Mesenchymal stem cell (in vitro differentiated cells and primary cell): ENCODE measurements at regions not wholly inside any gene's neighbourhood (a gene's known extent, or its start where the extent isn't known, plus 50 kb on each side); places are given as distances from the start of the nearest gene placed in this dataset.

ENCODE experiments used
- DNase-seq: peaks from one replicate; pipeline ENCODE4 v3.0.0-alpha.2; 2013
- H2AFZ ChIP-seq: one replicate; pipeline ENCODE4 v1.6.1; 2013; ENCODE audit warnings: low read depth, mild to moderate bottlenecking, control low read depth, inconsistent platforms, low read length, moderate library complexity
- H2AK5ac ChIP-seq: 2 replicates; pipeline ENCODE4 v1.6.1; 2013; ENCODE audit warnings: low read length, moderate library complexity, mild to moderate bottlenecking, inconsistent platforms; ENCODE audit not compliant: severe bottlenecking
- H2BK120ac ChIP-seq: one replicate; pipeline ENCODE4 v1.6.1; 2013; ENCODE audit warnings: low read depth, mild to moderate bottlenecking, inconsistent platforms, low read length, moderate library complexity
- H2BK12ac ChIP-seq, 2 experiments: one replicate each; pipeline ENCODE4 v1.6.1; 2013; ENCODE audit warnings: inconsistent platforms in 2 of 2, low read length in 2 of 2, mild to moderate bottlenecking in 2 of 2, moderate library complexity in 2 of 2, control low read depth in 1 of 2
- H2BK15ac ChIP-seq: one replicate; pipeline ENCODE4 v1.6.1; 2013; ENCODE audit warnings: mild to moderate bottlenecking, low read depth, inconsistent platforms; ENCODE audit not compliant: poor library complexity, severe bottlenecking
- H2BK5ac ChIP-seq: 2 replicates; pipeline ENCODE4 v1.6.1; 2013; ENCODE audit warnings: low read depth, mild to moderate bottlenecking, low read length, control low read depth, inconsistent platforms; ENCODE audit not compliant: poor library complexity, severe bottlenecking
- H3K14ac ChIP-seq, 2 experiments: one replicate each; pipeline ENCODE4 v1.6.1; 2013; ENCODE audit warnings: inconsistent platforms in 2 of 2, low read length in 2 of 2, control low read depth in 1 of 2, mild to moderate bottlenecking in 1 of 2, moderate library complexity in 1 of 2
- H3K18ac ChIP-seq, 2 experiments: one replicate each; pipeline ENCODE4 v1.6.1; 2013; ENCODE audit warnings: inconsistent platforms in 2 of 2, low read length in 2 of 2, control low read depth in 1 of 2, low read depth in 1 of 2, mild to moderate bottlenecking in 1 of 2
- H3K23ac ChIP-seq, 2 experiments: one replicate each; pipeline ENCODE4 v1.6.1; 2013; ENCODE audit warnings: inconsistent platforms in 2 of 2, low read length in 2 of 2, mild to moderate bottlenecking in 2 of 2, moderate library complexity in 2 of 2, control low read depth in 1 of 2
- H3K27ac ChIP-seq: 2 replicates; pipeline ENCODE4 v1.5.1; 2013; ENCODE audit warnings: mild to moderate bottlenecking, moderate library complexity, low read length, control low read depth, inconsistent platforms; ENCODE audit not compliant: poor library complexity, severe bottlenecking
- H3K27me3 ChIP-seq, 2 experiments: 2 replicates each; pipeline versions ENCODE4 v1.6.1 to v1.7.0; 2013; ENCODE audit warnings: low read length in 2 of 2, mild to moderate bottlenecking in 2 of 2, moderate library complexity in 2 of 2, control low read depth in 1 of 2, inconsistent platforms in 1 of 2; ENCODE audit not compliant: control insufficient read depth in 1 of 2, insufficient read depth in 1 of 2
- H3K36me3 ChIP-seq, 2 experiments: 2 replicates each; pipeline versions ENCODE4 v1.6.1 to v1.7.0; 2013; ENCODE audit warnings: low read length in 2 of 2, control low read depth in 1 of 2, inconsistent platforms in 1 of 2, low read depth in 1 of 2, mild to moderate bottlenecking in 1 of 2; ENCODE audit not compliant: insufficient read depth in 2 of 2, control insufficient read depth in 1 of 2
- H3K4ac ChIP-seq, 2 experiments: one replicate each; pipeline ENCODE4 v1.6.1; 2013; ENCODE audit warnings: inconsistent platforms in 2 of 2, low read length in 2 of 2, mild to moderate bottlenecking in 2 of 2, moderate library complexity in 2 of 2, control low read depth in 1 of 2, low read depth in 1 of 2
- H3K4me1 ChIP-seq: 2 replicates; pipeline ENCODE4 v1.6.1; 2013; ENCODE audit warnings: low read depth, low read length, control low read depth; ENCODE audit not compliant: control insufficient read depth, insufficient read depth
- H3K4me2 ChIP-seq: 2 replicates; pipeline ENCODE4 v1.6.1; 2013; ENCODE audit warnings: low read length, mild to moderate bottlenecking, inconsistent platforms; ENCODE audit not compliant: poor library complexity, severe bottlenecking
- H3K4me3 ChIP-seq, 2 experiments: 2 replicates each; pipeline versions ENCODE4 v1.5.1 to v1.7.0; 2013; ENCODE audit warnings: low read length in 2 of 2, mild to moderate bottlenecking in 2 of 2, control low read depth in 1 of 2, low read depth in 1 of 2; ENCODE audit not compliant: insufficient read depth in 1 of 2
- H3K79me1 ChIP-seq: replicated peaks from 2 replicates; pipeline ENCODE4 v1.6.1; 2013; ENCODE audit warnings: mild to moderate bottlenecking, control low read depth, low read length, inconsistent platforms; ENCODE audit not compliant: poor library complexity, severe bottlenecking
- H3K9ac ChIP-seq: 2 replicates; pipeline ENCODE4 v1.7.0; 2013; ENCODE audit warnings: mild to moderate bottlenecking, low read length, moderate library complexity
- H3K9me3 ChIP-seq: 2 replicates; pipeline ENCODE4 v1.7.0; 2013; ENCODE audit warnings: mild to moderate bottlenecking, low read length; ENCODE audit not compliant: control insufficient read depth
- H4K8ac ChIP-seq: one replicate; pipeline ENCODE4 v1.6.1; 2013; ENCODE audit warnings: inconsistent platforms, mild to moderate bottlenecking, low read length, moderate library complexity
- H4K91ac ChIP-seq: one replicate; pipeline ENCODE4 v1.6.1; 2013; ENCODE audit warnings: mild to moderate bottlenecking, low read length, inconsistent platforms
- WGBS: methylation state at CpG from one replicate; pipeline ENCODE4 v1.1.7; 2013; ENCODE audit warnings: mixed read lengths; 5-methylcytosine and 5-hydroxymethylcytosine counted together

- H3K23ac ChIP-seq: no peak overlapping the region
- H3K14ac ChIP-seq: no peak overlapping the region
- no peak overlapping the region for H3K18ac ChIP-seq
- H3K4me1 ChIP-seq: no peaks in the 10 kb centered on the region
- H4K91ac ChIP-seq: no peak overlapping the region
- no peak overlapping the region for H3K4me3 ChIP-seq
- no peaks in the 10 kb centered on the region for H3K36me3 ChIP-seq
- no peak overlapping the region for H2AFZ ChIP-seq
- H4K8ac ChIP-seq: no peak overlapping the region
- DNase-seq: no peak
- H2BK12ac ChIP-seq: no peak overlapping the region
- no peaks in the 10 kb centered on the region for H3K79me1 ChIP-seq
- no peak overlapping the region for H3K4ac ChIP-seq
- H3K27me3 ChIP-seq: no peaks in the 10 kb centered on the region
- H2BK120ac ChIP-seq: no peak overlapping the region
- H3K9ac ChIP-seq: no peak overlapping the region
- H3K9me3 ChIP-seq: no peaks in the 10 kb centered on the region
- no peak overlapping the region for H2AK5ac ChIP-seq
- no peak overlapping the region for H2BK5ac ChIP-seq
- 93% methylated on average over 4 of the region's 6 CpGs for WGBS
- H3K4me2 ChIP-seq: no peak overlapping the region
- no peak overlapping the region for H2BK15ac ChIP-seq
- no peak overlapping the region for H3K27ac ChIP-seq
Observed at GRCh38 chr14:48113713-48114112, 438.3 kb upstream of the MDGA2 start.

GRCh38 chr14:48111151-48111550, 435.7 kb upstream of the MDGA2 start:
- no peak overlapping the region for H3K4me3 ChIP-seq
- H3K23ac ChIP-seq: no peak overlapping the region
- no peak overlapping the region for H2BK15ac ChIP-seq
- no peak overlapping the region for H3K18ac ChIP-seq
- no peak for DNase-seq
- no peak overlapping the region for H2BK120ac ChIP-seq
- H3K27ac ChIP-seq: no peak overlapping the region
- no peak overlapping the region for H2AFZ ChIP-seq
- no peaks in the 10 kb centered on the region for H3K36me3 ChIP-seq
- no peak overlapping the region for H2BK5ac ChIP-seq
- no peak overlapping the region for H4K8ac ChIP-seq
- H2BK12ac ChIP-seq: no peak overlapping the region
- no peak overlapping the region for H2AK5ac ChIP-seq
- H3K4ac ChIP-seq: no peak overlapping the region
- no peaks in the 10 kb centered on the region for H3K4me1 ChIP-seq
- no peak overlapping the region for H3K9ac ChIP-seq
- H3K79me1 ChIP-seq: no peaks in the 10 kb centered on the region
- no peaks in the 10 kb centered on the region for H3K27me3 ChIP-seq
- WGBS: 85% methylated on average over 3 of the region's 3 CpGs
- no peak overlapping the region for H4K91ac ChIP-seq
- no peaks in the 10 kb centered on the region for H3K9me3 ChIP-seq
- no peak overlapping the region for H3K14ac ChIP-seq
- no peak overlapping the region for H3K4me2 ChIP-seq

DNA sequence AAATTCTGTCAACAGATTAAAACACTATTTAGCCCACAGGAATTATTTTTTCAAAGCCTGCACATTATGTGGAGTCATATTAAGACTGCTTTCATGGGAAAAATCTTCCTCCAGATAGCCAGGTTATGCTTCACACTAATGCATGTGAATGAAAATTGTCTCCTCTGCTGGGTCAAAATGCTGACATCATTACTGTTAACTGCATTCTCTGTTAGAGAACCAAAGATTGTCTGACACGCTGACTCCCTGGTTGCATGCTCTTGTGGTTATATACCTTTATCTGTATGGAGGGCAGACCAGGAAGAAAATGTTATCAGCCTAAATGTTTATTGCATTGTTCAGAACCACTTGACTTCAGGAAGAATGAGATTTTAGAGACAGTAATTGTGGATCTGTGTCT, 432.2 kb upstream of the MDGA2 start:
- Histone ChIP-seq H2BK15ac (no peak overlapping the region), H3K27ac (no peak overlapping the region), H3K36me3 (no peaks in the 10 kb centered on the region), H2AK5ac (no peak overlapping the region), H3K14ac (no peak overlapping the region), H4K91ac (no peak overlapping the region), H3K4me3 (no peak overlapping the region), H3K79me1 (no peaks in the 10 kb centered on the region), H3K4me1 (no peaks in the 10 kb centered on the region), H3K9me3 (peaks cover 10% of the 10 kb centered on the region), H2BK5ac (no peak overlapping the region), H2AFZ (no peak overlapping the region), H3K4me2 (no peak overlapping the region), H3K27me3 (no peaks in the 10 kb centered on the region), H3K23ac (no peak overlapping the region), H3K18ac (no peak overlapping the region), H4K8ac (no peak overlapping the region), H3K9ac (no peak overlapping the region), H3K4ac (no peak overlapping the region), H2BK120ac (no peak overlapping the region), H2BK12ac (no peak overlapping the region)
- 80% methylated on average over 1 of the region's 1 CpG for WGBS
- DNase-seq: no peak

DNA sequence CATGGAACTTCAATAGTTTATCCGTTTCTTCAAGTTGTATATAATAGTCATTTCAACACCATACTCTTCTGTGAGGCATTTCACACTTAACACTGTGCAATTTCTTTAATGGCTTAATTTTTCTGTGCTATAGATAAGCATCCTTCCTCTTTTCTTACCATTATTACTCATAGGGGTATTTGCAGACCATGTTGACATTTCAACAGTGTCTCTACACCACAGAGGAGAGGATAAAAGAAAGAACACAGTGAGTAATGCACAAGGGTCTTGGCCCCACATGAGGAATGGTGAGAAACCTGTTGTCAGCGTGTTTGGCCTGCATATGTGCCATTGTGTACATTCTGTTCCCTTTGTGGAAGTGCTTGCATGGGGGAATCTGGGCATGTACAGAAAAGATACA, 421.5 kb upstream of the MDGA2 start:
- peak; percentile 1 for DNase-seq
- WGBS: 89% methylated on average over 2 of the region's 2 CpGs

More for the DNA sequence above, 421.5 kb upstream of the MDGA2 start:
- no peak overlapping the region for H2BK5ac ChIP-seq
- no peak overlapping the region for H3K27ac ChIP-seq
- no peak overlapping the region for H3K4me3 ChIP-seq
- no peak overlapping the region for H3K4ac ChIP-seq
- no peak overlapping the region for H2AK5ac ChIP-seq
- no peak overlapping the region for H3K14ac ChIP-seq
- no peak overlapping the region for H2BK120ac ChIP-seq
- no peak overlapping the region for H2BK15ac ChIP-seq
- H3K9ac ChIP-seq: no peak overlapping the region
- no peaks in the 10 kb centered on the region for H3K27me3 ChIP-seq
- H3K4me1 ChIP-seq: no peaks in the 10 kb centered on the region
- no peaks in the 10 kb centered on the region for H3K36me3 ChIP-seq
- H3K18ac ChIP-seq: no peak overlapping the region
- peaks cover 22% of the 10 kb centered on the region for H3K9me3 ChIP-seq
- H3K4me2 ChIP-seq: no peak overlapping the region
- no peak overlapping the region for H4K8ac ChIP-seq
- H2AFZ ChIP-seq: no peak overlapping the region
- no peak overlapping the region for H2BK12ac ChIP-seq
- H4K91ac ChIP-seq: no peak overlapping the region
- H3K23ac ChIP-seq: no peak overlapping the region
- H3K79me1 ChIP-seq: no peaks in the 10 kb centered on the region
